Germinal center (tissue), 1 donor: ENCODE measurements at regions not wholly inside any gene's neighbourhood (a gene's known extent, or its start where the extent isn't known, plus 50 kb on each side); places are given as distances from the start of the nearest gene placed in this dataset.
"Not testable (repeated sequence)": the region's sequence is repeated elsewhere in the genome, so short reads cannot be mapped to it uniquely, and the experiment has no call there.

Source experiments
- DNase-seq: peaks from one replicate; pipeline ENCODE4 v3.0.0; 2012; ENCODE audit warnings: mixed read lengths, low spot score

GRCh38 chr17:27209316-27209715 lies 84.6 kb upstream of the WSB1 start:
- DNase-seq = no peak

- DNase-seq = not testable (repeated sequence)
These were observed 83.1 kb upstream of the WSB1 start for GRCh38 chr17:27210809-27211208.

- DNase-seq = no peak
These were observed 77.1 kb upstream of the WSB1 start for GRCh38 chr17:27216836-27217235.

GRCh38 chr17:27217631-27218030 lies 76.3 kb upstream of the WSB1 start:
- DNase-seq = peak; percentile 27

- DNase-seq = no peak
These were observed 75.9 kb upstream of the WSB1 start for GRCh38 chr17:27218041-27218440.

- no peak for DNase-seq
These were observed 75.0 kb upstream of the WSB1 start for GRCh38 chr17:27218719-27219488.

- DNase-seq = no peak
These were observed 71.4 kb upstream of the WSB1 start for GRCh38 chr17:27222515-27222914.

- no peak for DNase-seq
These were observed 69.2 kb upstream of the WSB1 start for GRCh38 chr17:27224526-27225315.

GRCh38 chr17:27226611-27227230 lies 67.2 kb upstream of the WSB1 start:
- no peak for DNase-seq

- no peak for DNase-seq
These were observed 62.9 kb upstream of the WSB1 start for GRCh38 chr17:27230996-27231395.

GRCh38 chr17:27232328-27232727 lies 61.6 kb upstream of the WSB1 start:
- no peak for DNase-seq

- DNase-seq = no peak
These were observed 60.9 kb upstream of the WSB1 start for GRCh38 chr17:27233059-27233458.

- DNase-seq = no peak
These were observed 60.1 kb upstream of the WSB1 start for GRCh38 chr17:27233776-27234175.

GRCh38 chr17:27236717-27237315 lies 57.1 kb upstream of the WSB1 start:
- DNase-seq = peak; percentile 59

- no peak for DNase-seq
These were observed 56.0 kb upstream of the WSB1 start for GRCh38 chr17:27237890-27238289.

- peak; percentile 44 for DNase-seq
These were observed 54.9 kb upstream of the WSB1 start for GRCh38 chr17:27239046-27239445.

- DNase-seq = no peak
These were observed 54.3 kb upstream of the WSB1 start for GRCh38 chr17:27239584-27239983.

- no peak for DNase-seq
These were observed 53.7 kb upstream of the WSB1 start for GRCh38 chr17:27240086-27240801.

- no peak for DNase-seq
These were observed 53.1 kb upstream of the WSB1 start for GRCh38 chr17:27240802-27241155.

GRCh38 chr17:27241346-27241946 lies 52.5 kb upstream of the WSB1 start:
- DNase-seq = no peak

- no peak for DNase-seq
These were observed 51.0 kb upstream of the WSB1 start for GRCh38 chr17:27242951-27243350.

GRCh38 chr17:27244011-27244410 lies 49.9 kb upstream of the WSB1 start:
- no peak for DNase-seq
